Body of pancreas (tissue), 4 donors: ENCODE measurements at regions not wholly inside any gene's neighbourhood (a gene's known extent, or its start where the extent isn't known, plus 50 kb on each side); places are given as distances from the start of the nearest gene placed in this dataset.

Experiments
- ATAC-seq: fragments of 150-250 bp; one replicate; pipeline ENCODE4 v1.9.1; 2016
- DNase-seq, 4 donors: peaks; one replicate each; pipeline ENCODE4 v3.0.0-alpha.2; 2019
- H3K27ac ChIP-seq, 4 donors: fragments of 200-600 bp; sonication (generic); 1 replicate in 3 of 4; 2 replicates in 1 of 4; pipeline versions ENCODE4 v1.5.1 to v1.6.1; 2016 to 2019; ENCODE audit warnings: mild to moderate bottlenecking in 1 of 4, mixed read lengths in 1 of 4, moderate library complexity in 1 of 4
- H3K27me3 ChIP-seq, 2 donors: fragments of 200-600 bp; sonication (generic); one replicate each; pipeline ENCODE4 v1.6.0; 2016; ENCODE audit warnings: mild to moderate bottlenecking in 1 of 2
- H3K36me3 ChIP-seq, 2 donors: fragments of 200-600 bp; sonication (generic); replicated peaks in 1 of 2; 2 replicates each; pipeline ENCODE4 v1.5.1; 2016; ENCODE audit warnings: low read depth in 2 of 2; ENCODE audit not compliant: insufficient read depth in 1 of 2
- H3K4me1 ChIP-seq: fragments of 200-600 bp; sonication (generic); one replicate; pipeline ENCODE4 v1.6.0; 2016
- H3K4me3 ChIP-seq, 2 donors: fragments of 200-600 bp; sonication (generic); 1 replicate in 1 of 2; 2 replicates in 1 of 2; pipeline ENCODE4 v1.5.1; 2016 to 2019
- H3K9me3 ChIP-seq, 3 donors: fragments of 200-600 bp; sonication (generic); 1 replicate in 2 of 3; 2 replicates in 1 of 3; pipeline ENCODE4 v1.5.1; 2016
- POLR2A ChIP-seq, 3 donors: fragments of 450-650 bp; IDR thresholded peaks; one replicate each; pipeline ENCODE4 v1.6.1; 2016; ENCODE audit warnings: antibody characterized with exemption in 3 of 3, mild to moderate bottlenecking in 2 of 3
- WGBS, 2 donors: methylation state at CpG; one replicate each; pipeline ENCODE4 v1.1.5; 2017; 5-methylcytosine and 5-hydroxymethylcytosine counted together
- intact Hi-C: fragments of 100-400 bp; cut with DNase I; formaldehyde crosslinking; loops from one replicate; pipeline ENCODE4 v1.15.1; 2023
- TF ChIP-seq, protein P1 (sequence below), 7 experiments: fragments of 450-650 bp in 4 of 7; fragments of 200-600 bp in 3 of 7; sonication (generic) in 3 of 7; IDR thresholded peaks; one replicate each; pipeline ENCODE4 v1.5.1; 2016 to 2019; ENCODE audit warnings: antibody characterized with exemption in 7 of 7

DNA sequence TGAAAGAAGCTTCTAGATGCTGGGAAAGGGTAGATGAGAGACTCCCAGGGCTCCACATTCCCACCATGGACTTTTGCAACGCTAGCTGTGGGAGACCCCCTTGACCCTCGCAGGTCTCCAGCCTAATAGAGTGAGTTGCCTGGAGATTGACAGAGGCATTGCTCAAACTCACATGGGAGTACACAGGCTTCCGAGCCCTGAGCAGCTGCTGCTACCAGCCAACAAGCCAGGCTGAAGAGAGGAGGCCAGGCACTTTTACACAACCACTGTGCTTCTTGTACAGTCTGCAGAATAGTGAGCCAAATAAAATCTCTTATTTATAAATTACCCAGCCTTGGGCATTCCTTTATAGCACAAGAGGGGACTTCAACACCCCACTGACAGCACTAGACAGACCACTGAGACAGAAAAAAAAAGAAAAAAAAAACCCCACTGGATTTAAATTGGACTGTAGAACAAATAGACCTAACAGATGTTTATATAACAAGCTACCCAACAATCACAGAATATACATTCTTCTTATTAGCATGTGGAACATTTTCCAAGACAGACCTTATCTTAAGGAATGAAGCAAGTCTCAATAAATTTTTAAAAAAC, 146.2 kb downstream of the ZFAND4 start:
- no peaks in the 10 kb centered on the region for H3K36me3 ChIP-seq
- WGBS, 2 donors: 32 to 46% methylated on average over 3 of the region's 3 CpGs
- no peak for ATAC-seq
- H3K4me1 ChIP-seq: peaks cover 20% of the 10 kb centered on the region
- intact Hi-C loops: no loop called here
- no peaks in the 10 kb centered on the region for H3K9me3 ChIP-seq
- H3K27me3 ChIP-seq: no peaks in the 10 kb centered on the region
- H3K4me3 ChIP-seq: no peak overlapping the region
- no peak overlapping the region for H3K27ac ChIP-seq
- DNase-seq: peak in 3 of 4 donors; percentile 11 to 57 (median 33)
- no peak for TF ChIP-seq POLR2A (IDR thresholded peaks at IDR 0.05)
- TF ChIP-seq, protein P1, sequence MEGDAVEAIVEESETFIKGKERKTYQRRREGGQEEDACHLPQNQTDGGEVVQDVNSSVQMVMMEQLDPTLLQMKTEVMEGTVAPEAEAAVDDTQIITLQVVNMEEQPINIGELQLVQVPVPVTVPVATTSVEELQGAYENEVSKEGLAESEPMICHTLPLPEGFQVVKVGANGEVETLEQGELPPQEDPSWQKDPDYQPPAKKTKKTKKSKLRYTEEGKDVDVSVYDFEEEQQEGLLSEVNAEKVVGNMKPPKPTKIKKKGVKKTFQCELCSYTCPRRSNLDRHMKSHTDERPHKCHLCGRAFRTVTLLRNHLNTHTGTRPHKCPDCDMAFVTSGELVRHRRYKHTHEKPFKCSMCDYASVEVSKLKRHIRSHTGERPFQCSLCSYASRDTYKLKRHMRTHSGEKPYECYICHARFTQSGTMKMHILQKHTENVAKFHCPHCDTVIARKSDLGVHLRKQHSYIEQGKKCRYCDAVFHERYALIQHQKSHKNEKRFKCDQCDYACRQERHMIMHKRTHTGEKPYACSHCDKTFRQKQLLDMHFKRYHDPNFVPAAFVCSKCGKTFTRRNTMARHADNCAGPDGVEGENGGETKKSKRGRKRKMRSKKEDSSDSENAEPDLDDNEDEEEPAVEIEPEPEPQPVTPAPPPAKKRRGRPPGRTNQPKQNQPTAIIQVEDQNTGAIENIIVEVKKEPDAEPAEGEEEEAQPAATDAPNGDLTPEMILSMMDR (IDR thresholded peaks at IDR 0.05): no peak

DNA sequence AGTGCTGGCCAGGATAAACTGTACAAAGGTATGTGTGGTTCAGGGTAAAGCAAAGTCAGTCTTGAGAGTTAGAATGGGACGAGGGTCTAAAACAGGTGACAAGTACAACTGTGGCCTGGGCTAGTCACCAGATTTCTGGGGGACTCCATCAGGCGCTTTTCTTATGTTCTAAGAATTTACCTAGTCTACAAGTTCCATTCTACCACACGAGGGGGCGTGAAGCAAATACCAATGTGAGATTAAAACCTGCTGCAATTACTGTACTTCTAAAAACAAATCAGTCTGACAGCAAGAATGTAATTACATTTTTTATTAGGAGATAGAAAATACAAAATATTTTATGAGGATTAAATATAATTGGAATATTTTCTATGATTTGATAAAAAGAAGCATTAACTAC, 146.5 kb downstream of the ALOX5 start:
- intact Hi-C loops: no loop called here
- H3K4me3 ChIP-seq: no peak overlapping the region
- no peaks in the 10 kb centered on the region for H3K9me3 ChIP-seq
- H3K4me1 ChIP-seq: peaks cover 2% of the 10 kb centered on the region
- H3K27me3 ChIP-seq: no peaks in the 10 kb centered on the region
- H3K36me3 ChIP-seq: no peaks in the 10 kb centered on the region
- 84% methylated on average over 4 of the region's 4 CpGs for WGBS, 2 donors
- ATAC-seq (no peak), DNase-seq (peak in 1 of 4 donors; percentile 28)
- no peak overlapping the region for H3K27ac ChIP-seq
- TF ChIP-seq, protein P1 (IDR thresholded peaks at IDR 0.05): peak in 3 of 7 experiments; percentile 7 to 33 (median 8)
- no peak for TF ChIP-seq POLR2A (IDR thresholded peaks at IDR 0.05)

- DNase-seq: no peak
- intact Hi-C loops: no loop called here
- Histone ChIP-seq H3K4me3 (no peak overlapping the region), H3K4me1 (peaks cover 18% of the 10 kb centered on the region), H3K27ac (no peak overlapping the region), H3K36me3 (no peaks in the 10 kb centered on the region), H3K9me3 (no peaks in the 10 kb centered on the region), H3K27me3 (no peaks in the 10 kb centered on the region)
- 100% methylated on average over 1 of the region's 1 CpG for WGBS, 2 donors
- no peak for TF ChIP-seq POLR2A (IDR thresholded peaks at IDR 0.05)
- TF ChIP-seq, protein P1 (IDR thresholded peaks at IDR 0.05): no peak
- no peak for ATAC-seq
These were observed 144.7 kb downstream of the ALOX5 start for GRCh38 chr10:45518741-45519140.

DNA sequence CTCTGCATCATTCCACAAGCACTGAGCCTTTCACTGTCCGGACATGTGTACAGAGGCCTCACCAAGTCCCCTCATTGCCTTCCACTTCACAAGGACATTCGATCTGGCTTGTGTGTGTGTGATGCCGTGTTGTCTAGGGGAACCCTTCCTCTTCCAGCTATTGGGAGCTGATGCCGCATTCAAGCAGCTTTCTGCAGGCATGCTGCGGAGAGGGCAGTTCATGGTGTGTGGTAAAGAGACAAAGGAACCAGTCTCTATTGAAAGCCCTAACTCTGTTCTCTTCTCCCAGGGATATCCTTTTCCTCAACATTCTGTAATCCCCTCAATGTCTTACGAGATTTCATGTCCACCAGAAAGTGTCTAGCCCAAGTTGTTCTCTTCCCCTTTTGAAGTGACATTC, 141.6 kb downstream of the ALOX5 start:
- no peaks in the 10 kb centered on the region for H3K27me3 ChIP-seq

More for the DNA sequence above, 141.6 kb downstream of the ALOX5 start:
- intact Hi-C loops: no loop called here
- TF ChIP-seq, protein P1 (IDR thresholded peaks at IDR 0.05): no peak
- no peak for TF ChIP-seq POLR2A (IDR thresholded peaks at IDR 0.05)
- H3K36me3 ChIP-seq: no peaks in the 10 kb centered on the region
- H3K4me1 ChIP-seq: peaks cover 18% of the 10 kb centered on the region
- H3K4me3 ChIP-seq: no peak overlapping the region
- H3K27ac ChIP-seq: no peak overlapping the region
- WGBS, 2 donors: 80 to 88% methylated on average over 6 of the region's 6 CpGs
- H3K9me3 ChIP-seq: no peaks in the 10 kb centered on the region
- DNase-seq (no peak), ATAC-seq (no peak)
